Kasumi-1 (cell line): ENCODE measurements at regions not wholly inside any gene's neighbourhood (a gene's known extent, or its start where the extent isn't known, plus 50 kb on each side); places are given as distances from the start of the nearest gene placed in this dataset.

Experiments used
- DNase-seq, 2 experiments: peaks; one replicate each; lab custom pipeline; 2025; lab: John Stamatoyannopoulos, UW

- DNase-seq, result no peak
Measured at GRCh38 chr17:71921796-71922195, 199.0 kb upstream of the SOX9 start.

- no peak for DNase-seq
Measured at GRCh38 chr17:71922439-71922838, 198.4 kb upstream of the SOX9 start.

GRCh38 chr17:71926746-71927398 is 193.9 kb upstream of the SOX9 start:
- no peak for DNase-seq

- no peak for DNase-seq
Measured at GRCh38 chr17:71933306-71933705, 187.5 kb upstream of the SOX9 start.

GRCh38 chr17:71934520-71934919 is 186.3 kb upstream of the SOX9 start:
- no peak for DNase-seq

- DNase-seq, result no peak
Measured at GRCh38 chr17:71935341-71935740, 185.5 kb upstream of the SOX9 start.

GRCh38 chr17:71936977-71937376 is 183.8 kb upstream of the SOX9 start:
- no peak for DNase-seq

- no peak for DNase-seq
Measured at GRCh38 chr17:71937914-71938313, 182.9 kb upstream of the SOX9 start.

GRCh38 chr17:71938340-71939010 is 182.3 kb upstream of the SOX9 start:
- no peak for DNase-seq

GRCh38 chr17:71941920-71942319 is 178.9 kb upstream of the SOX9 start:
- no peak for DNase-seq

- peak; percentile 41 to 42 for DNase-seq
Measured at GRCh38 chr17:71942626-71943025, 178.2 kb upstream of the SOX9 start.

GRCh38 chr17:71948703-71949422 is 172.0 kb upstream of the SOX9 start:
- DNase-seq, result no peak

- peak; percentile 16 to 25 for DNase-seq
Measured at GRCh38 chr17:71959154-71959553, 161.7 kb upstream of the SOX9 start.

- DNase-seq, result no peak
Measured at GRCh38 chr17:71963351-71963750, 157.5 kb upstream of the SOX9 start.

- DNase-seq, result no peak
Measured at GRCh38 chr17:71963791-71964190, 157.0 kb upstream of the SOX9 start.

- no peak for DNase-seq
Measured at GRCh38 chr17:71964559-71964958, 156.3 kb upstream of the SOX9 start.

- DNase-seq, result no peak
Measured at GRCh38 chr17:71966055-71966454, 154.8 kb upstream of the SOX9 start.

- no peak for DNase-seq
Measured at GRCh38 chr17:71966459-71967313, 154.1 kb upstream of the SOX9 start.

GRCh38 chr17:71969500-71969899 is 151.3 kb upstream of the SOX9 start:
- DNase-seq, result no peak

GRCh38 chr17:71970312-71970711 is 150.5 kb upstream of the SOX9 start:
- DNase-seq, result no peak

GRCh38 chr17:71974051-71974450 is 146.8 kb upstream of the SOX9 start:
- DNase-seq, result no peak

GRCh38 chr17:71975331-71975801 is 145.5 kb upstream of the SOX9 start:
- DNase-seq, result no peak
